Embryonic facial prominence (tissue), 1 donor: ENCODE measurements at regions not wholly inside any gene's neighbourhood (a gene's known extent, or its start where the extent isn't known, plus 50 kb on each side); places are given as distances from the start of the nearest gene placed in this dataset.

Experiments used
- DNase-seq: peaks from one replicate; pipeline ENCODE4 v3.0.0-alpha.2; 2016; ENCODE audit errors: extremely low spot score

DNA sequence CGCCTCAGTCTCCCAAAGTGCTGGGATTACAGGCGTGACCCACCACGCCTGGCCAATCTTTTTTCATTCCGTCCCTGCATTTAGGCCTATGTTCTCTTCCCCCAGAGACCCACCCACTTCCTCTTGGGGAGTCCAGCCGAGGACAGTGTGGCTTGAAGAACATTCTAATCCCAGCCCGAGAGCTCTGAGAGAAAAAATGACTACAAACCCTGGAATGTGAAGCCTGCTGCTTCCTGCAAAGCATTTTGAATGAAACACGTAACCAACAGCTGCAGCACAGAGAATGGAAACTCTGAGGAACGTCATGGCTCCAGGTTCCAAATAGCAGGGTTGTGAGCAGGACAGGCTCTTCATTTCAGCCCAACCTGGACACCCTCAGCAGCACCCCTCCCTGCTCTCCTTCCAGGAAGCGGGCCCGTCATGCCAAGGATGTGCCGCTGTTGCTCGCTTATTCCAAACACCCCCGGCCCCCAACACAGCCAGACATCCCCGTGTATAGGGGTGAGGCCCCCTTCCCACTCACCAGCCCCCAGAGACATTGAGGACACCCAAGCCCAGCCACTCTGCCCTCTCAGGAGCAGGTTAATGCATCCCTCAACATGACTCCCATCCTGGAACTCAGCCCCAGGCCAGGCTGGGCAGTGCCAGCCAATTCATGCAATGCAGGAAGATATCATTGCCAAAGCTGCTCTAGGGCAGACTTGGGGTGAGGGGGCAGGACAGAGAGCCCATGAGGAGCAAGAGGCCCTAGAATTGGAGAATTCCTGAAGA lies 139.8 kb downstream of the ZFP36L2 start:
- peak; percentile 89 for DNase-seq

DNA sequence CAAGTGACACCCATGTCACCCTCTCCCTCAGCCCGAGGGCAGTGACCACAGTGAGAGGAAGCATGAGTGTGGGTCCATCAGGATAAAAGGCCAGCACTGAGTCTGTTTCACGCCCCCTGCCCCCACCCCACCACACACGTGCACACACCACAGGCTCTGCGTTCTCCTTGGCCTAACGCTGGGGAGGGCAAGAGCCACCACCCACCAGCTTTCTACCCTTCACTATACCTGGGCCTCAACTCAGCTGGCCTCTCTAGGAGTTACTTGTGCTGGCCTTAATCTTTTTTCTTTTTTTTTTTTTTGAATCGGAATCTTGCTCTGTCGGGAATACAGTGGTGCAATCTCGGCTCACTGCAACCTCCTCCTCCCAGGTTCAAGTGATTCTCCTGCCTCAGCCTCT lies 140.5 kb downstream of the ZFP36L2 start:
- DNase-seq = no peak

DNA sequence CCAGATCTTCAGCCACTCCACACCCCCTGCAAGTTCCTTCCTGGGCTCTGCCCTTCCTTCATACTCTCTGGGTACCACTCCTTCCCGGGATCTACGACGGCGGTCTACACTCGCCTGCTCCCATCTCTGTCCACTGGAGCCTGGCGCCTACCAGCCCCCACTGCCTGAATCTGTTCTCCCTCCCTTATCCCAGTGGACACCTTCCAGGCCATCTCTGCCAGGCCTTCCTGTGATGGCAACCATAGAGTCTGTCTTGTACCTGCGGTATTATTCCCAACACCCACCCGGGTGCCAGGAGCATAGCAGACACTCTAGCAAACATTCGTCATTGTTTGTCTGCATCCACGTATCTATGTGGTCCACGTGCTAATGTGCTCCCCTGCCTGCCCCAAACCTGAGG lies 140.9 kb downstream of the ZFP36L2 start:
- DNase-seq = no peak

DNA sequence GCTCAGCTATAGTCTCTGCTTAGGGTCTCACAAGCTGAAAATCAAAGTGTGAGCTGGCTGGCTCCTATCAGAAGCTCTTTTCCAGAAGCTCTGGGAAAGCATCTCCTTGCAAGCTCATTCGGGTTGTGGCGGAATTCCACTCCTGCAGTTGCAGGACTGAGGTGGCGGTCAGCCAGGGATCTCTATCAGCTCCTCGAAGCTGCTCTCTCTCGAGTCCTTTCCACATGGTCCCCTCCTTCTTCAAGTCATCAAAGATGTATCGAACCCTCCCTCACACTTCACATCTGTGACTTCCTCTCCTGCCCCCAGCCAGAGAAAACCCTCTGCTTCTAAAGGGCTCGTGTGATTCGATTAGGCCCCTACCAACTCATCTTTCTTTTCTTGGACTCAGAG lies 141.7 kb downstream of the ZFP36L2 start:
- no peak for DNase-seq

DNA sequence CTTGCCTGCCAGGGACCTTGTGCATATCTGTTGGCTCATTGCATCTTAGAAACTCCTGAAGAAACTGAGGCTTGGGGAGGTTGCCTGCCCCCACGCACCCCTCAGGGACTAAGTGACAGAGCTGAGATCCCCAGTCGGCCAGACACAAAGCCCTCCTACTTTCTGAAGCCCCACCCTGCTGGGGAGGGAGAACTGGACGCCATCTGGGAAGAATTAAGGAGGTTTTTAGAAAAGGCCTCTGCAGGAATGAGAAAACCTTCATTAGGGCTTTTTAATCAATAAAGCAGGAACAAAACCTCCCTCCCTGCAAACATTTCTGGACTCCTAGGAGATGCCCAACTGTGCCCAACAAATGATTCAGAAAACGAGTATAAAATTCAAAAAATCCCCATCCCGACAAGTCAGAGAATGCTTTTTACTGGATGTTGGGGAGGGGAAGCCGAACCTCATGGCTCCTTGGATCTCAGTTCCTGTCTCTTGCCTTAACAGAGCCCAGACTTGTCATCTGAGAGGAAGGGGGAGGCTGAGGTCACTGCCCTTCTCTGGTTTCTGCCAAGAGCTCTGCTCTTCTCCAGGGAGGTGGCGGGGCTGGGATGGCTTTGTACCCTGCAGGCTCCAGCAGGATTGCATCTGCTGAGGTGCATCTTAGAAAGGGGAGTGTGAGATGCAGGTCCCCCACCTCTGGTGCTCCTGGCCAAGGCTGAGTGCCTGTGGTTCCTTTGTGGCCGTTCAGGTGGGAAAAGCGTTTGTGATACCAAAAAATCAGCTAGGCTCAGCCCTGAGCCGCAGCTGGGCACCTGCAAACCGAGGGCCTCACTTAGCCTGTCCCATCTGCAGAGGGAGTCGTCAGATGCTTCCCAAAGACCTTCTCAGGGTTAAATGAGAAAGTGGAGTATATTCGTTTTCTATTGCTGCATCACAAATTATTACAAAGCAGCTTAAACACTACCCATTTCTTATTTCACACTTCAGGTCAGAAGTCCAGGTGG lies 142.4 kb downstream of the ZFP36L2 start:
- no peak for DNase-seq

DNA sequence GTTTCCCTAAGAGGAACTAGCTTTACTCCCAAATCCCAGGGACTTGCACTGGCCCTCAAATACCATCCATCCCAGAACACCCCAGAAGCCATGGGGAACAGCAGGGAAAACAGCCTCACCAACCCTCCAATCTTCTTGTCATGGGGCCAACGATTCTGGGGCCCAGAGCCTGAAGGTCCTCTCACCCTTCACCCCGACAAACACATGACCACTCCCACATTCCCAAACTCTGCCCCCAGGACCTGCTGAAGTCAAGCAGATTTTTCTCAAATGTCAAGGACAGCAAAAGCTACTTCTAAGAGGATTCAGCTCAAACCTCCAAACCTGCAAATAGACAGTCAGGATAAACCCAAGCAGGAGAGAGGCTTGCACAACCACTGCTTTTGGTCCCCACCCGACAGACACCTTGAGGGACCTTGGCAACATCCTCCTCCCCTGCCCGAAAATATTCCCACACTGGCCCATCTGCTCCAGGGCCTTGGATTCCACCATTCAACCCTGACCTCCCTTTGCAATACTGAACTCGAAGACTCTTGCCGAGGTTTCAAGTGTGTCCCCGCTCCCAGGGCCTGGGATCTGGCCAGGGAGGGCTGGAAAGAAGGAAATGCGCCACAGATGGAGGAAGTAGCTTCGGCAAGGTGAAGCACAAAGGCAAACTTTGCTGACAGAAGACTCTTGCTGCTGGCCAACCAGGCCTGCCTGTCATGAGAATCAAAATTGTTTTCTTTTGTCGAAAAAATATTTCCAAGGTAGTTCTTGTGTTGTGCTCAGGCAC lies 143.3 kb downstream of the ZFP36L2 start:
- no peak for DNase-seq

DNA sequence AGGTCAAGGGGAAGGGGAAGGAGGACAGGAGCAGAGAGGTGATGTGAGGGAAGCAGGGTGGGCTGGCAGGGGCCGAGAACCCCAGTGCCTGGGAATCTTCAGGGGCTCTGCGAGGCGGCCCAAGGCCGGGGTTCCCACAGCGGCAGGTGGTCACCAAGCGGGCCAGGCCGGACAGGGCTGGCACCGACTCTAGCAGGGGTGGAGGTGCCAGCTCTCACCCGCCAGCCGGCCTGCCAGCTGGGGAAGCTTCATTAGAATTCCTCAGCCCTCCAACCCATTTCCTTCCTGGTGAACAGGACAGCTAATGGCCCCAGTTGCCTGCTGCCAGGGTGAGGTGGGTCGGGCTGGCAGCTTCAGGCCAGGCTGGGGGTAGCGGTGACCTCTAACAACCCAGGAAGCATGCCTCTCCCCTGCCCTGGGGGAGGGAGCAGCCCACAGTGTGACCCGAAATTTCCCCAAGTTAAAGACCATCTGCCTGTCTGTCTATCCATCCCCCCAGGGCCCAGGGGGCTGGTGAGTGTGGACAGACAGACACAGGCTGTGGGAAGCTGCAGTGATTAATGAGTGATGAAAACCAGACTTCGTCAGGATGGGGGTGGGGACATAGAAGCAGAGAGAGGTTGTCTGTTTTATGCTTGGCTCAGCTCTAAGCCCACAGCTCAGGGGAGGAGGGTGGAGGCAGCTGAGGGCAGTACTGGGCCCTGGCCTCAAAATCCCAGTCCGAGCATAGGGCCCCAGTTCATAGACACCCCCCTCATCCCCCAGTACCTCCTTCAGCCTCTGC lies 144.1 kb downstream of the ZFP36L2 start:
- DNase-seq = no peak

DNA sequence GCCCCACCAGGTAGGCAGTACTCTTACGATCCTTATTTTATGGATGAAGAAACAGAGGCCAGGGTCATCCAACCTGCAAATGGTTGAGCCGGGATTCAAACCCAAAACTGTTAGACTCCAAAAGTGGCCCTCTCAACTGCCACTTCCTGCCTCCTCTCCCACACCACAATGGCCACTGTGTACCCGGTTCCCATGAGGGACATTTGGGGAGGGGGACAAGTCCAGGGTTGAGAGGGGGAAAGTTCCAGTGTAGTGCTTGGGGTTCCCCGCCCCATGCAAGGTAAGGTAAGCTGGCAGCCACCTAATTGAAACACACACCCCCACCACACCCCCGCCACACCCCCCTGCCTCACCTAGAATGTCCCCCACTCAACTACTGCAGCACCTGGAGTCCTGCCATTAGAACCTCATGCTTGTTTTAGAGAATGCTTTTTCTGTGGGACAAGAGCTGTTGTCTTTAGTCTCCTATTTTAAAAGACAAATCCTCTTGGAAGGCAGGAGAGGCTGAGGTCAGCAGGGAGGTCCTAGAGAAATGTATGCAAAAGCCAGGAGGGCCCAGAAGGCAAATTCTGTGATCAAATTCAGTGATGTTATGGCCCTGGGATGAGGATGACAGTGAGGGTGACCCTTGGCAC lies 145.2 kb downstream of the ZFP36L2 start:
- DNase-seq = no peak

DNA sequence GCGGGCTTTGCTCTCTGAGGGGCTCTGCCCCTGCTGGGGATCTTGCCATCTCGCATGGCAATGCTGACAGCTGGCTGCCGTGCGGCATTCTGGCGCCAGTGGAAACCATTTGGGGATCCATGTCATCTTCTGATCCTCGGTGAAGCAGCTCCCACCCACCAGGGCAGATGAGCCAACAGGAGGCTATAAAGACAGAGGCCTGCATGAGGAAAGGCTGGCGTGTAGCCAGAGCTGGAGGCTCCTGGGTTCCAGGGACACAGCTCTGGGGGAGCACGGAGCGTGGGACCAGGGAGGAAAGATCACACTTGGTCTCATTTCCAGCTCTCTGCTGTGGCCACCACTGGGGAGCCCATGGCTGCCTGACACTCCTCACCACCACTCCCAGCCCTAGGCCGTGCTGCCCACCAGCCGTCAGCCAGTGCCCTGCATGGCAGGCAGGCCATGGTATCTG lies 145.8 kb downstream of the ZFP36L2 start:
- no peak for DNase-seq

DNA sequence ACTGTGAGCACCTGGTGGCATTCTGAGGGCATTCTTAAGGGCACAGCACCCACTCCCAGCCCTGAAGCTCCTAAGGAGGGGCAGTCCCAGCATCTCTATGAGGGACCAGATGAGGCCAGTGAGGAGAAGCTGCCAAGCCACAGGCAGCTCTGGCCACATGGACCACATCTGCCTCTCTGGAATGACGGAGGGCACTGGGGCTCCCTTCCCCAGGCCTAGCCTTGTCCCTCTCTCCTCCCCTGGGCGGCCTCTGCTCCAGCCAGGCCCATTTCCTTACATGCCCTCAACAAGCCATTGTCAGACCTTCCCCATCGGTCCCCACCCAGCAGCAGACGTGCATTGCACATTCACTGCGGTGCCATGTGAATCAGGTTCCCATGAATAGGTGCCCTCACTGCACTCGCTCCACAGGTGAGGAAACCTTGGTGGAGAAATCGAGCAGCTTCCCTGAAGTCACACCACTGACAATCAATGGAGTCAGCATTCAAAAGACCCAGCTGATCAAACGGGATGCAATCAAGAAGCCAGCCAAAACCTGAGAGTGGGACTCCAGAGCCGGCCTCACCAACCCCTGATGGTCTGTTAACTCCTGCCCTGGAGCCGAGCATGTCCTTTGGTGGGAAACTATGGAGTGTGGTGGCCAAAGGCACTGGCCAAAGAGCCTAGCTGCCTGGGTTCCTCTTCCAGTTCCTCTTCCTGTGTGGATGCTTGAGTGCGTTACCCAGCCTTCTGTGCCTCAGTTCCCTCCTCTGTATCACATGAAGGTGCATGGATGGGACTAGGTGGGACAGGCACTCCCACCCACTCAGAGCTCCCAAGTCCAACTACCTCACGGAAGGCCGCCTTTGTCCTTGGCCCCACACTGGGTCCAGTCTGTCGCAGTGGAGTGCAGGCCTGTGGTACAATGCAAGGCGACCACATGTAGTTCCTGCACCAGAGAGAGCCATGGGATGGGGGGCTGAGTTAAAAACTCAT lies 147.3 kb downstream of the ZFP36L2 start:
- DNase-seq = no peak

DNA sequence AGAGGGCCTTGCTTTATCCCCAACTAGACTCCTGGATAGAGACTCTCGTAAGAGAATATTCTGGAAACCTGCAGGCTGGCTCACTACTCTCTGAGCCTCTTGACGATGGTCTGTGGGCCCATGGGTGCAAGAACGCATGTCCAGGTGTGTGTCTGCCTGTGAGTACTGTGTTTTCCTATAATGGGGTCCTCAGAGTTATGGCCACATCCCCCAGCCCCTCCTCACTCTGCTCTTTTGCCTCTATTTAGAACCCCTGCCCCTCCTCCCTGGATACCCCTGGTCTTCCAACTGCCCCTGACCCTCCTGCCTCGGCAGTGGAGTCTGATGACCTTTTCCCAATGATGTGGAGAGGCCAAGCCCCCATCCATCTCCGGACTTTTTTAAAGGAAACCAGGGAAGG lies 148.1 kb downstream of the ZFP36L2 start:
- DNase-seq = no peak

DNA sequence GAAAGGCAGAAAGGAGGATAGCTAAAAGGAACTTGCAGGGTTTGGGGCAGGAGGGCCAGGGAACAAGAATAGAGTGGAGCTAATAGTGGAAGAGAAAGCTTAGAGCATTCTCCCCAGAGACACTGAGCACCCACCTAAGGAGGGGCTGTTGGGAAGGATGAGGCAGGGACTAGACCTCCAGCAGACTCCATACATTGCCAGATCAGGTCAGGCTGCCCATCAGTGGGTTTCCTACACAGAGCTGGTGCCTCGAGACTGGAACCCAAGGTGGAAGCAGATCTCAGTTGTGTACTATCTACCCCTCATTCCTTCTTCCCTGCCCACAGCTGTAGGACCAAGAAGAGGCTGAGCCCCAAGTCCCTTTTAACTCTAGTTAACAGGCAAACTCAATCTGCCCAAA lies 148.5 kb downstream of the ZFP36L2 start:
- no peak for DNase-seq

DNA sequence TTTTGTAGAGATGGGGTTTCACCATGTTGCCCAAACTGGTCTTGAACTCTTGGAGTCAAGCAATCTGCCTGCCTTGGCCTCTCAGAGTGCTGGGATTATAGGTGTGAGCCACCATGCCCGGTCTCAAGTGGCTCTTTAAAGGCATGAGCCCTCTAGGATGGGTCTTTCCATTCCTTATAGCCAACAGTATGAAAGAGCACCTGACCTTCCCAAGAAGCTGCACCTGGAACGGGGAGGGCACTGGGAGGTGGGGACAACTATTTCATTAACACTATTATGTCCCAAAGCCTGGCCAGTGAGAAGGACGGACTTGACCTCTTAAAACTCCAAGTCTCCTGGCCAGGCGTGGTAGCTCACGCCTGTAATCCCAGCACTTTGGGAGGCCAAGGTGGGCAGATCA lies 149.7 kb downstream of the ZFP36L2 start:
- no peak for DNase-seq

DNA sequence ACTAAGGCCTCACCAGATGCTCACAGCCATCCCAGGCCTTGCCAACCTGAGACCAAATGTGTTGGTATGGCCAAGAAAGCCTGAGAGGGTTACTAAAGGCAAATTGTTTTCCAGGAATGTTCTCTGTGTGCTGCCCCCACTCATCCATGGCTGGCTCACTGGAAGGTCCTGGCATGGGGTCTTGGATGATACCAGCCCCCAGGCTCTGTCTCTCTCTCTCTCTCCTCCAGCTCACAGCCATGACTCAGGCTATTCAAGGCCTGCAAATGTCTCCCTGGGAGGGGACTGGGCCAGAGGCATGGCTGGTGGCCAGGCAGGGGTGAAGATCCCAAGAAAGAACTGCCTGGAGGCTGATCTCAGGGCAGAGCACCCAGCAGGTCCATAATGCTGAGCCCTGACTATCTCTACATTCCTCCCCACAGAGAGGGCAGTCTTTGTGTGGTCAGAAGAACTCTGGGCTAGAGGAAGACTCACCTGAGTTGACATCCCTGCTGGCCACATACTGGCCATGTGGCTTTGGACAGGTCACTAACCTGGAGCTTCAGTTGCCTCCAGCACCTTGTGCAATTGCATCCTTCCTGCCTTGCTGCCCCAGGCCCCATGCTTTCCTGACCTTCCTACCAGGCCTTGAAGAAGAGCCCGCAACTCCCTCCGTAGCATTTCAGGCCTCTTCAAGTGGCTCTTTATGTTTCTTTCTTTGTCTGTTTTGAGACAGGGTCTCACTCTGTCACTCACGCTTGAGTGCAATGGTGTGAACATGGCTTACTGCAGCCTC lies 150.4 kb downstream of the ZFP36L2 start:
- DNase-seq = no peak

DNA sequence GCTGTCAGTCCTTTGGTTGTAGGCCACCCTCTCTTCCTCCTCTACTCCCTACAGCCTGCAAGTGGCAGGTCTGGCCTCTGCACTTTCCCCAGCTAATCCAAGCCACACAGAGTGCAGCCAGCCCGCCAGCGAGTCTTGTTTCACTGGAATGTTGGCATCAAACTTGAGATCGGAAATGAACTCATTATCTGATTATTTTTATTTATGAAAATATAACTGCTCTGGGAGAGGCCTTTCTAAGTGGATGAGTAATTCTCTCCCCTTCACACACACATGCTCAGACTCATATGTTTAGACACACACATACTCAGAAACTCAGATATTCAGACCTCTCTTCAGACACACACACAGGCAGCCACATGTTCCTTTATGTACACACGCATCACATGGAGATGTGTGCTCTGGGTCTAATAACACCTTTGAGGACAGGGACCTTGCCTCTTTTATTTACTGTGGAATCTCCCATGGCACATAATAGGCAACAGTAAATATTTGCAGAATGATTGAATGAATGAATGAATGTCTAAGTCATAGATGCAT lies 151.3 kb downstream of the ZFP36L2 start:
- DNase-seq = peak; percentile 88

DNA sequence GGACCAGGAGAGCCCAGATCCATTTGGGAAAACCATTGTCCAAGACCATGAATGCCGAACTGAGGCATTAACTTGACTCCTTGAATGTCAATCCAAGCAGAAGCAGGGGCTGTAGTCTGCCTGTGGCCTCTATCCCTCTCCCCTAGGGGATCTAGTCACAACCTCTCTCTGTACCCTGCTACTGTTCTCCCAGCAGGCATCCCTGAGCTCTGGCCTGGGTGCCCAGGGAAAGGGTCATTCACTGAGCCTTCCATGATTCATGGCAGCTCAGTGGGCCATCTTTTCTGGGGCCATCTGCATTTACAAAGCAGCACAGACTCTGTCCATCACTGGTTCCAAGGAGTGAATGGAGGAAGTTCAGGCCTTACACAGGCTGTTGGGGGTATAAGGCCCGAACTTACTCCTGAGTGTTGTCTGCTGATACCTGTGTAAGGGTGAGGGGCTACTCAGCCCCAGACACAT lies 151.8 kb downstream of the ZFP36L2 start:
- DNase-seq = no peak

DNA sequence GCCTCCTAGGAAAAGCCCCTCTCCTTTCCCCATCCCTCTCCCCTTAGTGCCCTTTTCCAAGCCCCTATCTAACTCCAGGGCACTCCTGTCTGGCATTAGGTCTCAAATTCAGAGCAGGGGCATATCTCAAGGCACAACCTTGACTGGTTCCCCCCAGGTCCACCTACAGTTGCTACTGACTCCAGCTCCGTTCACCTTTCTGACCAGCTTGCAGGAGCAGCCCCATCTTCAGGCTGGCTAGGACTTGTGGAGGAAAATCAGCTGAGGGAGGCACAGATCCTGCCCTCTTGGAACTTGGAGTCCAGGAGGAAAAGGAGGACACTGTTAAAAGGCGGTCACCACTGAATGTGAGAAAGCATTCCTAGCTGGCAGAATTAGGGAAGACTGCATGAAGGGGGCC lies 152.4 kb downstream of the ZFP36L2 start:
- DNase-seq = no peak

DNA sequence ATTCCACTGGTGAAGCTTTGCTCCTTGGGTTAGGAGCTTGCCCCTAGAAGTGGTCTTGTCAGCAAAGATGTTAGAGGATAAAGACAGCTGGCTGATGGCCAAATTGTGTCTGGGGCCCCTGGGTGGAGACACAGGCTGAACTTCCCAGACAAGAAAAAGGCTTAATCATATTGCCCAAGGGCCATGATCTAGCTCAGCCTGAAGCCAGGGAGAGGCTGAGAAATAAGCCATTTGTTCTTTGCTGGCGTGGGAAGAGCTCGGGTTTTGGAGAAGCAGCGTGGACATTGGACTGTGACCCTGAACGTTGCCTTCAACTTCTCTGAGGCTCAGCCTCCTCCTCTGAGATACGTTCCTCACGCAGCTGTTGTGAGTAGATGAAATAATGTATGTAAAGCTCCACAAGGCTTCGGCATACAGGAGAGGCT lies 153.0 kb downstream of the ZFP36L2 start:
- DNase-seq = no peak
